ENCODE measurements at regions not wholly inside any gene's neighbourhood (a gene's known extent, or its start where the extent isn't known, plus 50 kb on each side); places are given as distances from the start of the nearest gene placed in this dataset.

DNA sequence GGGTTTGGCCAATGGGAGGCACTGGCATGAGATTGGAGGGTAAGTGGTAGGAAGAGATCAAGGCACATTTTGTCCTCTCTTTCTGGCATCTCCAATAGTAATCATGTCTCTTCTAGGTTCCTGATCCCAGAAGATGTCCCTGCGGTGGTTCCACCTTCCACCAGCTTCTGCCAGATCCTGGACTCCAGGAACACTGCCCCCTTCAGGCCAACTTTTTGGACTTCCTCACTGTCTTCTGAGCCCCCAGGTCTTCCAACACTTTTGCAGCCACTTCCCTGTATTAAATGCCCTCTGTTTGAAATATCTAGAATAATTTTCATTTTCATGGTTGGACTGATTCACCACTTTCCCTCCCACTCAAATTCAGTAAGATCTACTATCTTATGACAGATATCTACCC is 60.9 kb downstream of the BAMBI start:
- Histone ChIP-seq H2AFZ (ENCODE audit: low read length) (no peak overlapping the region), H3K27me3 (ENCODE audit: insufficient read depth, low read length) (peaks cover 15% of the 10 kb centered on the region), H3K79me2 (ENCODE audit: insufficient read depth, low read length) (no peaks in the 10 kb centered on the region), H4K20me1 (ENCODE audit: insufficient read depth, low read length) (no peaks in the 10 kb centered on the region), H3K4me2 (ENCODE audit: insufficient read depth, low read length) (no peak overlapping the region), H3K27ac (ENCODE audit: low read depth, low read length) (no peak overlapping the region), H3K36me3 (ENCODE audit: insufficient read depth, low read length) (no peaks in the 10 kb centered on the region), H3K9me3 (ENCODE audit: low read depth, low read length) (peaks cover 4% of the 10 kb centered on the region), H3K4me3 (ENCODE audit: insufficient read depth, low read length) (no peak overlapping the region), H3K4me1 (ENCODE audit: insufficient read depth, low read length) (no peaks in the 10 kb centered on the region)
- no peak for DNase-seq (ENCODE audit: insufficient read length, low spot score, missing footprints)
- TF ChIP-seq, protein P1, sequence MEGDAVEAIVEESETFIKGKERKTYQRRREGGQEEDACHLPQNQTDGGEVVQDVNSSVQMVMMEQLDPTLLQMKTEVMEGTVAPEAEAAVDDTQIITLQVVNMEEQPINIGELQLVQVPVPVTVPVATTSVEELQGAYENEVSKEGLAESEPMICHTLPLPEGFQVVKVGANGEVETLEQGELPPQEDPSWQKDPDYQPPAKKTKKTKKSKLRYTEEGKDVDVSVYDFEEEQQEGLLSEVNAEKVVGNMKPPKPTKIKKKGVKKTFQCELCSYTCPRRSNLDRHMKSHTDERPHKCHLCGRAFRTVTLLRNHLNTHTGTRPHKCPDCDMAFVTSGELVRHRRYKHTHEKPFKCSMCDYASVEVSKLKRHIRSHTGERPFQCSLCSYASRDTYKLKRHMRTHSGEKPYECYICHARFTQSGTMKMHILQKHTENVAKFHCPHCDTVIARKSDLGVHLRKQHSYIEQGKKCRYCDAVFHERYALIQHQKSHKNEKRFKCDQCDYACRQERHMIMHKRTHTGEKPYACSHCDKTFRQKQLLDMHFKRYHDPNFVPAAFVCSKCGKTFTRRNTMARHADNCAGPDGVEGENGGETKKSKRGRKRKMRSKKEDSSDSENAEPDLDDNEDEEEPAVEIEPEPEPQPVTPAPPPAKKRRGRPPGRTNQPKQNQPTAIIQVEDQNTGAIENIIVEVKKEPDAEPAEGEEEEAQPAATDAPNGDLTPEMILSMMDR (IDR thresholded peaks at IDR 0.05; ENCODE audit: extremely low read depth, low read depth, low read length), result peak; percentile 15

DNA sequence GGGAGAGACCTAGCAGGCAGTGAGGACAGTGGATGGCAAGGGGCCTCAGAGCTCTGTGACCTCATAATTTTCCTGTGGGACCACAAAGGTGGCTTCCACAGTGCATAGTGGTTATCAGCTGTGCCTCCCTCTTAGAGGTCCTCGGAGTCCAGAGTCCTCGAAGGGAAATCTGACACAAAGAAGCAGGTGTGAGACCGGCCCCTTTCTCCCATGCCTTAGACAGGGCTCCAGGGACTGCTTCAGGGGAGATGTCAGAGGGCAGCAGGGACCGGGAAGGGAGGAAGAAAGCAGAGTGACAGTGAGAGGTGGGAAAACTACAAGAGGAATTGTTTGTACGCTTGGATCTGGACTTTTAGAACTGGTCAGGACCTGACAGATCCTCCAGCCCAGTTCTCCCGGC is 66.3 kb downstream of the BAMBI start:
- TF ChIP-seq, protein P1 (IDR thresholded peaks at IDR 0.05; ENCODE audit: extremely low read depth, low read depth, low read length), result no peak
- Histone ChIP-seq H2AFZ (ENCODE audit: low read length) (no peak overlapping the region), H4K20me1 (ENCODE audit: insufficient read depth, low read length) (no peaks in the 10 kb centered on the region), H3K4me2 (ENCODE audit: insufficient read depth, low read length) (no peak overlapping the region), H3K27me3 (ENCODE audit: insufficient read depth, low read length) (peaks cover 15% of the 10 kb centered on the region), H3K4me3 (ENCODE audit: insufficient read depth, low read length) (no peak overlapping the region), H3K9me3 (ENCODE audit: low read depth, low read length) (no peaks in the 10 kb centered on the region), H3K27ac (ENCODE audit: low read depth, low read length) (no peak overlapping the region), H3K36me3 (ENCODE audit: insufficient read depth, low read length) (no peaks in the 10 kb centered on the region), H3K4me1 (ENCODE audit: insufficient read depth, low read length) (no peaks in the 10 kb centered on the region), H3K79me2 (ENCODE audit: insufficient read depth, low read length) (no peaks in the 10 kb centered on the region)
- DNase-seq (ENCODE audit: insufficient read length, low spot score, missing footprints), result no peak

DNA sequence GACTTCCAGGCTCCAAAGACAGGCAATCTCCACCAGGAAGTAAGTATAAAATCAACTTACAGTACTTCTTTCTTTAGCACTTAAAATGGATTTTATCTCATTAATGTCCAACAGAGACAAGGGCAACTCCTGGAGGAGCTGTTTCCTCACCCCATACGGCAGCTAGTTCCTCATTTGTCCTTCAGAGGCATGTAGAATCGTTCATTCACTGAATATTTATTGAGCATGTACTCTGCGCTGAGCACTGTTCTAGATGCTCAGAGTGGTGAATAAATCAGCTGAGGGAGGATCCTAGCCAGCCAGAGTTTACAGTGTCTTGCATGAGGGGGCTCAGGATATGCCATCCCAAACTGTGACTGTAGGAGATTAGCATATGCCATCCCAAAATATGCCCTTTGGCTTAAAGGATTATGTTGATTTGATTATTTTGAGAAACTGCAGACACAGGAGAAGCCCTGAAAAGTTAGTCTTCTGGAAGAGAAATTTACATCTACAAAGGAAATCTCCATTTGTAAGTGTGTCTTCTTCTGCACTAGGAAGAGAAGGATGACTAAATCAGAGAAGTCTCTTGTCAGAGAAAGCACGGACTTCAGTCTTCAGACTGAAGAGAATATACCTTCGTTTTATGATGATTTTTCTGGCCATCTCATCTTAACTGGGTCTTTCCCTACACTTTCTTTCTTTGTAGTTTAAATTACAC is 66.9 kb downstream of the BAMBI start:
- H2AFZ ChIP-seq (ENCODE audit: low read length), result no peak overlapping the region
- TF ChIP-seq, protein P1 (IDR thresholded peaks at IDR 0.05; ENCODE audit: extremely low read depth, low read depth, low read length), result no peak

DNA sequence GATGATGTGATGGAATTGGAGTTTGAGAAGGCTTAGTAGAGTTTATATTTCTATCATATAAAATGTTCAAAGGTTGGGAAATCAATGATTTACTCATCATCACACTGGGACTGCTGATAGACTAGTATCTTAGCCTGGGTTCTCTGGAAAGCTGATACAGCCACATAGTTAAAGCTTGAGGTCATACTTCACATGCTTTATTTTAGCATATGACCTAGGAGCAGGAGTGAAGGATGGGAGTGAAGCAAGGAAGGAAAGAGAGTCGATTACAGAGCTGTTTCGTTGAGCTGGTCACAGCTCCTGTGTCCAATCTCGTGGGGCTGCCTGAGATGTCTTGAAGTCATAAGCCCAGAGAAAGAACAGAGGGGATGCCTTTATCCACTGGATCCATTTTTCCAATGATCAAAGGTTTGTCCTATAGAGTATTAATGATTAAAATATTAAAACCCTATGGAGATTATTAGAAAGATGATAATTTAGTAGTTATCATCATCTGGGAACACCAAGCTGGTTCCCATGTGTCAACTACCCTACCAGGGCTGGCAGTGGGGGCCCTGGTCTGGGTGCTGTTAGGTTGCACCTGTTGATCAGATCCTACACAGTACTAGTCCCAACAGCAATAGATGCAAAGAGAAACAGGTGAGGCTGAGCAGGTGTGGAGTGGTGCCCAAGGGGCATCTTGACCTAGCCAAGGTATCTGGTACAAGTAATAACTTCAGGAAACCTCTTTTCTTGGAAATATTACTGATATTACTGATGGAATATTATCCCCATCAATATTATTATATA is 77.8 kb downstream of the BAMBI start:
- H3K79me2 ChIP-seq (ENCODE audit: insufficient read depth, low read length), result no peaks in the 10 kb centered on the region
- DNase-seq (ENCODE audit: insufficient read length, low spot score, missing footprints), result no peak
- no peak overlapping the region for H2AFZ ChIP-seq (ENCODE audit: low read length)
- H3K9me3 ChIP-seq (ENCODE audit: low read depth, low read length), result no peaks in the 10 kb centered on the region
- no peaks in the 10 kb centered on the region for H3K4me1 ChIP-seq (ENCODE audit: insufficient read depth, low read length)
- no peak overlapping the region for H3K27ac ChIP-seq (ENCODE audit: low read depth, low read length)
- H3K4me3 ChIP-seq (ENCODE audit: insufficient read depth, low read length), result no peak overlapping the region
- TF ChIP-seq, protein P1 (IDR thresholded peaks at IDR 0.05; ENCODE audit: extremely low read depth, low read depth, low read length), result no peak
- no peaks in the 10 kb centered on the region for H3K36me3 ChIP-seq (ENCODE audit: insufficient read depth, low read length)
- no peaks in the 10 kb centered on the region for H4K20me1 ChIP-seq (ENCODE audit: insufficient read depth, low read length)
- no peak overlapping the region for H3K4me2 ChIP-seq (ENCODE audit: insufficient read depth, low read length)
- peaks cover 6% of the 10 kb centered on the region for H3K27me3 ChIP-seq (ENCODE audit: insufficient read depth, low read length)

More for the DNA sequence above, 66.9 kb downstream of the BAMBI start:
- no peaks in the 10 kb centered on the region for H3K79me2 ChIP-seq (ENCODE audit: insufficient read depth, low read length)
- H3K4me3 ChIP-seq (ENCODE audit: insufficient read depth, low read length), result no peak overlapping the region
- H3K4me1 ChIP-seq (ENCODE audit: insufficient read depth, low read length), result no peaks in the 10 kb centered on the region
- no peak overlapping the region for H3K27ac ChIP-seq (ENCODE audit: low read depth, low read length)
- peaks cover 12% of the 10 kb centered on the region for H3K27me3 ChIP-seq (ENCODE audit: insufficient read depth, low read length)
- H4K20me1 ChIP-seq (ENCODE audit: insufficient read depth, low read length), result no peaks in the 10 kb centered on the region
- no peaks in the 10 kb centered on the region for H3K36me3 ChIP-seq (ENCODE audit: insufficient read depth, low read length)
- H3K4me2 ChIP-seq (ENCODE audit: insufficient read depth, low read length), result no peak overlapping the region
- DNase-seq (ENCODE audit: insufficient read length, low spot score, missing footprints), result no peak
- no peaks in the 10 kb centered on the region for H3K9me3 ChIP-seq (ENCODE audit: low read depth, low read length)

Data from osteoblast (primary cell).